ENCODE measurements at regions not wholly inside any gene's neighbourhood (a gene's known extent, or its start where the extent isn't known, plus 50 kb on each side); places are given as distances from the start of the nearest gene placed in this dataset.

DNA sequence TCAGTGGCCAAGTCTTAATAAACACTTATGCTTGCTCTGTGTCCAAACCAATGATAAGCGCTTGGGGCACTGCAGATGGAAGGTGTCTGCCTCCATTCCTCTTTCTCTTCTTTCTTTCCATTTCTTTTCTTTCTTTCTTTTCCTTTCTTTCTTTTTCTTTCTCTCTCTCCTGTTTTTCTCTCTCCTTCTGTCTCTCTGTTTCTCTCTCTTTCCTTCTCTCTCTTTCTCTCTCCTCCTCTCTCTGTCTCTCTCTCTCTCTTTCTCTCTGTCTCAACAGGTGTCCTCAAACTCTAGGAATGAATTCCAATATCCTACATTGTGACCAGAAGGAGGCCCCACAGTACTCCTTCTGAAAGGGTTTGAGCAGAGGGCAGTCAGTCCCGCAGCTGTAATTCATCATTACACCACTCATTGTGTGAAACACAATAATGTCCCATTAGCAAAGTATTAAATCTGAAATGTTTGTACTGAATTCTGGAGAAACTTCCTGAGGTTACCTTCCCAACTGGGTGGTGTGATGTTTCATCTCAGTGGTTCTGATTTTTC is 66.5 kb upstream of the PAGE1 start:
- TF ChIP-seq CTCF (IDR thresholded peaks at IDR 0.05) (no peak), POLR2A (IDR thresholded peaks at IDR 0.05) (no peak), POLR2AphosphoS5 (IDR thresholded peaks at IDR 0.05) (no peak)
